K562 (cell line): ENCODE measurements at regions not wholly inside any gene's neighbourhood (a gene's known extent, or its start where the extent isn't known, plus 50 kb on each side); places are given as distances from the start of the nearest gene placed in this dataset.
A peak's percentile ranks its signal among the peaks of the same experiment; 100 is the strongest.

Experiments
- ADNP ChIP-seq: fragments of 200-800 bp; sonication (Bioruptor generic); IDR thresholded peaks from 2 replicates; pipeline ENCODE4 v1.6.1; 2016; ENCODE audit warnings: missing genetic modification characterization, missing compliant biosample characterization
- BRD4 ChIP-seq: fragments of 200-600 bp; sonication (generic); IDR thresholded peaks from 2 replicates; pipeline ENCODE4 v1.6.1; 2017; ENCODE audit warnings: inconsistent platforms
- CREM ChIP-seq: IDR thresholded peaks from 2 replicates; pipeline ENCODE4 v1.6.1; 2014; ENCODE audit warnings: antibody characterized with exemption, low read depth
- E2F3 ChIP-seq: fragments of 250-450 bp; sonication (Bioruptor Pico); IDR thresholded peaks from 2 replicates; pipeline ENCODE4 v1.4.0; 2020; ENCODE audit warnings: mild to moderate bottlenecking
- ESRRA ChIP-seq: fragments of 450-650 bp; IDR thresholded peaks from 2 replicates; pipeline ENCODE4 v1.6.1; 2014; ENCODE audit warnings: low read depth, mild to moderate bottlenecking, moderate library complexity, borderline replicate concordance
- MAFG ChIP-seq: fragments of 450-650 bp; conservative IDR thresholded peaks from 2 replicates; pipeline ENCODE4 v1.6.1; 2016; ENCODE audit warnings: missing genetic modification characterization, missing compliant biosample characterization
- MYBL2 ChIP-seq, 2 experiments: fragments of 450-650 bp in 1 of 2; sonication (generic) in 1 of 2; formaldehyde crosslinking in 1 of 2; IDR thresholded peaks; 2 replicates each; pipeline versions ENCODE4 v1.6.1 to v1.8.1; 2017 to 2022; ENCODE audit warnings: borderline replicate concordance in 1 of 2, inconsistent platforms in 1 of 2, low read depth in 1 of 2, mild to moderate bottlenecking in 1 of 2, missing genetic modification reagents in 1 of 2, moderate library complexity in 1 of 2
- NCOA2 ChIP-seq, 2 experiments: fragments of 450-650 bp; IDR thresholded peaks; 2 replicates each; pipeline ENCODE4 v1.6.1; 2018; ENCODE audit warnings: mild to moderate bottlenecking in 2 of 2, moderate library complexity in 1 of 2; ENCODE audit not compliant: partially characterized antibody in 2 of 2
- NR4A1 ChIP-seq, 2 experiments: fragments of 250-450 bp in 1 of 2; fragments of 450-650 bp in 1 of 2; sonication (Bioruptor Pico) in 1 of 2; IDR thresholded peaks; 2 replicates each; pipeline versions ENCODE4 v1.4.0 to v1.6.1; 2016 to 2020; ENCODE audit warnings: mild to moderate bottlenecking in 2 of 2, missing compliant biosample characterization in 1 of 2, missing genetic modification characterization in 1 of 2, moderate library complexity in 1 of 2
- PHF8 ChIP-seq: fragments of 200-600 bp; sonication (generic); IDR thresholded peaks from 2 replicates; pipeline ENCODE4 v1.6.1; 2012; ENCODE audit warnings: mixed run types, mild to moderate bottlenecking, inconsistent platforms, low read length, moderate library complexity, borderline replicate concordance
- POLR2H ChIP-seq: IDR thresholded peaks from 2 replicates; pipeline ENCODE4 v1.6.1; 2016; ENCODE audit warnings: missing genetic modification characterization, low read depth, mild to moderate bottlenecking, control low read depth, missing compliant biosample characterization, moderate library complexity
- PTBP1 ChIP-seq: fragments of 200-400 bp; formaldehyde crosslinking; IDR thresholded peaks from 2 replicates; pipeline ENCODE4 v1.6.1; 2017; ENCODE audit warnings: low read depth, low read length
- SAFB ChIP-seq: fragments of 200-400 bp; formaldehyde crosslinking; IDR thresholded peaks from 2 replicates; pipeline ENCODE4 v1.6.1; 2017; ENCODE audit warnings: low read depth, low read length, borderline replicate concordance
- TEAD1 ChIP-seq, 2 experiments: fragments of 450-650 bp in 1 of 2; sonication (generic) in 1 of 2; formaldehyde crosslinking; IDR thresholded peaks; 2 replicates each; pipeline versions ENCODE4 v1.4.0 to v1.8.0; 2020 to 2022; ENCODE audit warnings: mild to moderate bottlenecking in 2 of 2, missing genetic modification reagents in 1 of 2
- TEAD4 ChIP-seq, 2 experiments: sonication (generic) in 1 of 2; formaldehyde crosslinking in 1 of 2; IDR thresholded peaks; 2 replicates each; pipeline versions ENCODE4 v1.6.1 to v1.8.0; 2012 to 2022; ENCODE audit warnings: borderline replicate concordance in 1 of 2, inconsistent platforms in 1 of 2, low read length in 1 of 2, mild to moderate bottlenecking in 1 of 2, missing genetic modification reagents in 1 of 2
- ZFX ChIP-seq: sonication (generic); formaldehyde crosslinking; IDR thresholded peaks from 2 replicates; pipeline ENCODE4 v1.8.0; 2022; ENCODE audit warnings: mild to moderate bottlenecking, missing genetic modification reagents, moderate library complexity
- ZKSCAN8 ChIP-seq: fragments of 200-800 bp; sonication (Bioruptor generic); IDR thresholded peaks from 2 replicates; pipeline ENCODE4 v1.6.1; 2016; ENCODE audit warnings: missing genetic modification characterization, missing compliant biosample characterization
- ZNF12 ChIP-seq: sonication (generic); formaldehyde crosslinking; IDR thresholded peaks from 2 replicates; pipeline ENCODE4 v1.4.0; 2020; ENCODE audit warnings: mild to moderate bottlenecking, missing genetic modification reagents
- ZNF184 ChIP-seq: sonication (generic); formaldehyde crosslinking; IDR thresholded peaks from 2 replicates; pipeline ENCODE4 v1.5.0; 2020; ENCODE audit warnings: missing genetic modification reagents
- ZNF274 ChIP-seq: IDR thresholded peaks from 2 replicates; pipeline ENCODE4 v1.6.1; 2011; ENCODE audit warnings: low read depth, mild to moderate bottlenecking, low read length, moderate library complexity, borderline replicate concordance
- ZNF766 ChIP-seq: fragments of 200-800 bp; sonication (Bioruptor generic); conservative IDR thresholded peaks from 2 replicates; pipeline ENCODE4 v1.6.1; 2016; ENCODE audit warnings: missing genetic modification characterization, missing compliant biosample characterization
- TF ChIP-seq, protein P1 (sequence below): fragments of 450-650 bp; conservative IDR thresholded peaks from 2 replicates; pipeline ENCODE4 v1.6.1; 2016; ENCODE audit warnings: missing genetic modification characterization, low read depth, mild to moderate bottlenecking, missing compliant biosample characterization, moderate library complexity

DNA sequence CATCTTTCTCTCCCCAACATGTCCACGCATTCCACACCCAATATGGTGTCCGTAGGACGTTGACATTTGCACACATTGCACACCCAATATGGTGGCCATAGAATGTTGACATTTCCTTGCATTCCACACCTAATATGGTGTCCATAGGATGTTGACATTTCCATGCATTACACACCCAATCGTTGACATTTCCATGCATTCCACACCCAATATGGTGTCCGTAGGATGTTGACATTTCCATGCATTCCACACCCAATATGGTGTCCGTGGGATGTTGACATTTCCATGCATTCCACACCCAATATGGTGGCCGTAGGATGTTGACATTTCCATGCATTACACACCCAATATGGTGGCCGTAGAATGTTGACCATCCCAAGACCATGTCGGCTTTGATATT lies 88.4 kb upstream of the SHOX start (continued):
- TF ChIP-seq NR4A1 (CRISPR knock-in tag; IDR thresholded peaks at IDR 0.05) (no peak), NR4A1 (tag; IDR thresholded peaks at IDR 0.05) (0 out of 2 replicates have a peak, but pooled peaks have one; percentile 51), CREM (peak; percentile 29; the same call in 1 of the 2 replicates), TEAD1 (CRISPR knock-in tag; IDR thresholded peaks at IDR 0.05) (peak; percentile 57 to 79; a peak in 2 of 4 replicates), ZFX (CRISPR knock-in tag) (no peak), MAFG (tag) (no peak), SAFB (no peak), ESRRA (0 out of 2 replicates have a peak, but pooled peaks have one; percentile 13), PHF8 (no peak), ZNF766 (peak; percentile 94), E2F3 (CRISPR knock-in tag) (no peak), ZNF184 (CRISPR knock-in tag) (no peak), ADNP (tag) (no peak), ZNF12 (CRISPR knock-in tag) (no peak), BRD4 (no peak), ZNF274 (no peak), ZKSCAN8 (CRISPR knock-in tag) (no peak), NCOA2 (IDR thresholded peaks at IDR 0.05; ENCODE audit: partially characterized antibody in 2 of 2) (no peak), POLR2H (tag) (no peak), MYBL2 (IDR thresholded peaks at IDR 0.05; ENCODE audit: low read depth) (peak; percentile 63; the same call in 1 of the 2 replicates), MYBL2 (CRISPR knock-in tag; IDR thresholded peaks at IDR 0.05; ENCODE audit: borderline replicate concordance) (no peak), TEAD4 (IDR thresholded peaks at IDR 0.05; ENCODE audit: low read length) (peak; percentile 53), TEAD4 (CRISPR knock-in tag; IDR thresholded peaks at IDR 0.05; ENCODE audit: borderline replicate concordance) (no peak), PTBP1 (no peak)
- TF ChIP-seq, protein P1, sequence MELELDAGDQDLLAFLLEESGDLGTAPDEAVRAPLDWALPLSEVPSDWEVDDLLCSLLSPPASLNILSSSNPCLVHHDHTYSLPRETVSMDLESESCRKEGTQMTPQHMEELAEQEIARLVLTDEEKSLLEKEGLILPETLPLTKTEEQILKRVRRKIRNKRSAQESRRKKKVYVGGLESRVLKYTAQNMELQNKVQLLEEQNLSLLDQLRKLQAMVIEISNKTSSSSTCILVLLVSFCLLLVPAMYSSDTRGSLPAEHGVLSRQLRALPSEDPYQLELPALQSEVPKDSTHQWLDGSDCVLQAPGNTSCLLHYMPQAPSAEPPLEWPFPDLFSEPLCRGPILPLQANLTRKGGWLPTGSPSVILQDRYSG (tag) = peak; percentile 87
